K562 (cell line): ENCODE measurements at regions not wholly inside any gene's neighbourhood (a gene's known extent, or its start where the extent isn't known, plus 50 kb on each side); places are given as distances from the start of the nearest gene placed in this dataset.
A peak's percentile ranks its signal among the peaks of the same experiment; 100 is the strongest.

Experiments
- ATAC-seq: fragments of 200-7000 bp; cut with Tn5 transposase; 3 replicates; pipeline ENCODE4 v1.9.1; 2020; ENCODE audit warnings: moderate library complexity
- BruUV-seq: library from RNA; stranded (reverse); fragments of 400-500 nt; replicated peaks from 2 replicates; lab custom pipeline; 2021; lab: Mats Ljungman, UMichigan
- CTCF ChIA-PET: fragments of 300-600 bp; formaldehyde crosslinking; extraction: SDS; loops from one replicate; lab custom pipeline; 2021; ENCODE audit warnings: low intra/inter-chr PET ratio; lab: Yijun Ruan, JAX
- POLR2A ChIA-PET: fragments of 300-600, 350-650 bp; sonication (Branson Sonifier 250); formaldehyde crosslinking; extraction: SDS; loops from one replicate; lab custom pipeline; 2021; ENCODE audit warnings: antibody characterized with exemption, inconsistent platforms; lab: Yijun Ruan, JAX
- DNase-seq, 4 experiments: peaks; one replicate each; pipeline versions ENCODE4 v3.0.0 to v3.0.0-alpha.2; 2011 to 2018; ENCODE audit warnings: low spot score in 3 of 4, mixed read lengths in 3 of 4; ENCODE audit errors: extremely low read depth in 1 of 4
- FAIRE-seq: peaks from 2 replicates; lab custom pipeline; 2011; peaks lifted over from hg19 to GRCh38; lab: Jason Lieb, UNC
- H2AFZ ChIP-seq: 2 replicates; pipeline ENCODE4 v1.6.0; 2011; ENCODE audit warnings: low read depth, low read length, control low read depth, inconsistent platforms
- H3K27ac ChIP-seq: fragments of 200-600 bp; 3 replicates; pipeline ENCODE4 v1.8.0; 2011; ENCODE audit warnings: low read depth, mild to moderate bottlenecking, control low read depth, inconsistent platforms, low read length, moderate library complexity, mixed read lengths; ENCODE audit errors: extremely low read depth
- H3K27me3 ChIP-seq, 2 experiments: fragments of 300-600 bp in 1 of 2; 2 replicates in 1 of 2; 3 replicates in 1 of 2; pipeline versions ENCODE4 v1.6.0 to v1.8.0; 2011; ENCODE audit warnings: inconsistent platforms in 2 of 2, low read length in 2 of 2, mild to moderate bottlenecking in 1 of 2, mixed read lengths in 1 of 2, moderate library complexity in 1 of 2; ENCODE audit not compliant: control insufficient read depth in 2 of 2, insufficient read depth in 2 of 2
- H3K36me3 ChIP-seq: fragments of 300-600 bp; 3 replicates; pipeline ENCODE4 v1.8.0; 2011; ENCODE audit warnings: mild to moderate bottlenecking, low read length, inconsistent platforms; ENCODE audit not compliant: control insufficient read depth, insufficient read depth
- H3K4me1 ChIP-seq, 2 experiments: fragments of 200-600 bp in 1 of 2; replicated peaks in 1 of 2; 2 replicates in 1 of 2; 3 replicates in 1 of 2; pipeline versions ENCODE4 v1.5.1 to v1.8.0; 2011; ENCODE audit warnings: inconsistent platforms in 2 of 2, low read length in 2 of 2, mild to moderate bottlenecking in 1 of 2, mixed read lengths in 1 of 2, moderate library complexity in 1 of 2; ENCODE audit not compliant: control insufficient read depth in 2 of 2, insufficient read depth in 2 of 2
- H3K4me2 ChIP-seq: 2 replicates; pipeline ENCODE4 v1.6.1; 2011; ENCODE audit warnings: low read length, control low read depth, inconsistent platforms, mixed read lengths; ENCODE audit not compliant: insufficient read depth
- H3K4me3 ChIP-seq: fragments of 200-600 bp; sonication (generic), shearing (Covaris generic); 2 replicates; pipeline ENCODE4 v1.5.1; 2016; ENCODE audit warnings: control low read depth, inconsistent platforms
- H3K79me2 ChIP-seq: fragments of 200-600 bp; 3 replicates; pipeline ENCODE4 v1.8.0; 2011; ENCODE audit warnings: low read length, inconsistent platforms; ENCODE audit not compliant: control insufficient read depth, insufficient read depth
- H3K9ac ChIP-seq, 2 experiments: 2 replicates each; pipeline versions ENCODE4 v1.6.0 to v1.6.1; 2011; ENCODE audit warnings: low read depth in 2 of 2, low read length in 2 of 2, control low read depth in 1 of 2, inconsistent platforms in 1 of 2, mild to moderate bottlenecking in 1 of 2, mixed read lengths in 1 of 2; ENCODE audit not compliant: insufficient read depth in 1 of 2
- H3K9me1 ChIP-seq: one replicate; pipeline ENCODE4 v1.6.0; 2011; ENCODE audit warnings: inconsistent platforms, mild to moderate bottlenecking, low read length, moderate library complexity; ENCODE audit not compliant: control insufficient read depth, insufficient read depth
- H3K9me3 ChIP-seq: replicated peaks from 2 replicates; pipeline ENCODE4 v1.5.1; 2011; ENCODE audit warnings: low read depth, low read length, inconsistent platforms; ENCODE audit not compliant: control insufficient read depth, insufficient read depth
- H4K20me1 ChIP-seq: replicated peaks from 2 replicates; pipeline ENCODE4 v1.6.1; 2011; ENCODE audit warnings: low read length, inconsistent platforms, mixed read lengths; ENCODE audit not compliant: control insufficient read depth, insufficient read depth
- HMBOX1 ChIP-seq: sonication (generic); IDR thresholded peaks from 2 replicates; pipeline ENCODE4 v1.6.1; 2016
- NCOA2 ChIP-seq, 2 experiments: fragments of 450-650 bp; IDR thresholded peaks; 2 replicates each; pipeline ENCODE4 v1.6.1; 2018; ENCODE audit warnings: mild to moderate bottlenecking in 2 of 2, moderate library complexity in 1 of 2; ENCODE audit not compliant: partially characterized antibody in 2 of 2
- OTX1 ChIP-seq: fragments of 450-650 bp; formaldehyde crosslinking; IDR thresholded peaks from 2 replicates; pipeline ENCODE4 v1.4.0; 2022; ENCODE audit warnings: mild to moderate bottlenecking
- POLR2AphosphoS5 ChIP-seq: IDR thresholded peaks from 2 replicates; pipeline ENCODE4 v1.6.1; 2011; ENCODE audit warnings: mild to moderate bottlenecking, low read depth, low read length, moderate library complexity; ENCODE audit not compliant: control insufficient read depth, insufficient read depth
- WGBS: fragments of 100-300 bp; shearing (Covaris generic); methylation state at CpG from one replicate; pipeline ENCODE4 v1.1.6; 2016; ENCODE audit warnings: low coverage, mixed read lengths; ENCODE audit not compliant: insufficient coverage; ENCODE audit errors: missing lambda C conversion rate; 5-methylcytosine and 5-hydroxymethylcytosine counted together
- in situ Hi-C: fragments of 300-500 bp; cut with MboI; formaldehyde crosslinking; loops from 4 replicates; pipeline ENCODE4 v1.15.0; 2018; ENCODE audit warnings: inconsistent platforms, mixed read lengths
- intact Hi-C: fragments of 100-400 bp; cut with micrococcal nuclease; formaldehyde crosslinking; loops from 2 replicates; pipeline ENCODE4 v1.14.2; 2022

GRCh38 chr3:101954361-101954760 is 105.0 kb downstream of the NFKBIZ start:
- Histone ChIP-seq H3K9ac (no peak overlapping the region), H3K4me3 (no peak overlapping the region), H3K27me3 (no peaks in the 10 kb centered on the region), H3K4me1 (no peaks in the 10 kb centered on the region), H3K9me1 (no peaks in the 10 kb centered on the region), H3K27ac (no peak overlapping the region), H3K9me3 (no peaks in the 10 kb centered on the region), H3K4me2 (no peak overlapping the region), H4K20me1 (no peaks in the 10 kb centered on the region), H2AFZ (no peak overlapping the region), H3K79me2 (no peaks in the 10 kb centered on the region), H3K36me3 (no peaks in the 10 kb centered on the region)
- no peak for DNase-seq
- in situ Hi-C loops = no loop called here
- POLR2A ChIA-PET = no interaction called here
- BruUV-seq = no TSS peak
- no peak for ATAC-seq
- intact Hi-C loops = no loop called here
- FAIRE-seq = no peak
- WGBS = 28% methylated on average over 5 of the region's 6 CpGs
- TF ChIP-seq NCOA2 (IDR thresholded peaks at IDR 0.05; ENCODE audit: partially characterized antibody in 2 of 2) (no peak), POLR2AphosphoS5 (no peak)
- CTCF ChIA-PET = no interaction called here

GRCh38 chr3:101954936-101955335 is 105.6 kb downstream of the NFKBIZ start:
- BruUV-seq = no TSS peak
- H3K4me3 ChIP-seq = no peak overlapping the region
- H4K20me1 ChIP-seq = no peaks in the 10 kb centered on the region
- CTCF ChIA-PET = no interaction called here
- FAIRE-seq = no peak
- TF ChIP-seq HMBOX1 (peak; percentile 64), OTX1 (CRISPR knock-in tag) (no peak)
- no peak for DNase-seq
- no peaks in the 10 kb centered on the region for H3K4me1 ChIP-seq
- H3K4me2 ChIP-seq = no peak overlapping the region
- H3K9ac ChIP-seq = no peak overlapping the region
- no peak for ATAC-seq
- WGBS = 12% methylated on average over 2 of the region's 3 CpGs
- no peaks in the 10 kb centered on the region for H3K9me1 ChIP-seq
- intact Hi-C loops (no loop called here), in situ Hi-C loops (no loop called here)
- POLR2A ChIA-PET = no interaction called here
- no peaks in the 10 kb centered on the region for H3K27me3 ChIP-seq
- H3K9me3 ChIP-seq = no peaks in the 10 kb centered on the region
- H2AFZ ChIP-seq = no peak overlapping the region
- H3K27ac ChIP-seq = no peak overlapping the region
- H3K36me3 ChIP-seq = no peaks in the 10 kb centered on the region
- H3K79me2 ChIP-seq = no peaks in the 10 kb centered on the region
